ENCODE measurements at regions not wholly inside any gene's neighbourhood (a gene's known extent, or its start where the extent isn't known, plus 50 kb on each side); places are given as distances from the start of the nearest gene placed in this dataset.

DNA sequence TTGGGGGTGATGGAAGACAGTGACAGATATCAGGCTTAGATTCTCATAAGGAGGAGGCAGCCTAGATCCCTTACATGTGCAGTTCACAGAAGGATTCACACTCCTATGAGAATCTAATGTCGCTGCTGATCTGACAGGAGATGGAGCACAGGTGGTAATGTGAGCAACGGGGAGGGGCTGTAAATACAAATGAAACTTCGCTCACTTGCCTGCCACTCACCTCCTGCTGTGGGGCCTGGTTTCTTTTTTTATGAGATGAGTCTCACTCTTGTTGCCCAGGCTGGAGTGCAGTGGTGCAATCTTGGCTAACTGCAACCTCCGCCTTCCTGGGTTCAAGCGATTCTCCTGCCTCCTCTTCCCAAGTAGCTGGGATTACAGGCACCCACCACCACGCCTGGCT, 258.6 kb downstream of the EN1 start:
- no peak overlapping the region for H3K27ac Mint-ChIP-seq (ENCODE audit: unreplicated experiment)
- no peak for TF ChIP-seq CTCF (IDR thresholded peaks at IDR 0.05; ENCODE audit: unreplicated experiment)
- intact Hi-C loops (cut with micrococcal nuclease; ENCODE audit: unreplicated experiment): no loop called here
- H3K36me3 Mint-ChIP-seq (ENCODE audit: insufficient read depth, unreplicated experiment): no peaks in the 10 kb centered on the region
- CTCF ChIA-PET: no interaction called here
- no TSS peak for BruUV-seq (replicated peaks)
- no peaks in the 10 kb centered on the region for H3K4me1 Mint-ChIP-seq (ENCODE audit: low read depth, unreplicated experiment)
- H3K4me3 Mint-ChIP-seq (ENCODE audit: low read depth, unreplicated experiment): no peak overlapping the region
- peaks cover 3% of the 10 kb centered on the region for H3K9me3 Mint-ChIP-seq (ENCODE audit: low read depth, unreplicated experiment)
- DNase-seq: no peak
- H3K27me3 Mint-ChIP-seq (ENCODE audit: unreplicated experiment): no peaks in the 10 kb centered on the region

DNA sequence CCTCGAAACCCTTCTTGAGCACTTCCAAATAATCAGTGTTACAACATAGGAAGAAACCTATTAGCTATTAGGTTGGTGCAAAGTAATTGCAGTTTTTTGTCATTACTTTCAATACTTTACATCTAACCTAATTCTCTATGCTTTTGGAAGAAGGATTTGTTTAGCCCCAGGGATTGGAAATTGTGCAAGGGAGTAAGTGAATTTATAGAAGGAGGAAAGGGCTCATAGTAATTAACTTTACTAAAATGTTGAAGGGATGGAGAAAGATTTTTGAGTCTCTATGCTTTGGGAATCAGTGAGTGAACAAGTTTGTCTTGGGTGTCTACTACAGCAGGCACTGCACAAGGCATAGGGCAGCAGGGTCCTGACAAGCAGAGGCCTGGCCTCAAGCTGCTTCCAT, 261.1 kb downstream of the EN1 start:
- no peaks in the 10 kb centered on the region for H3K4me1 Mint-ChIP-seq (ENCODE audit: low read depth, unreplicated experiment)
- peaks cover 13% of the 10 kb centered on the region for H3K27me3 Mint-ChIP-seq (ENCODE audit: unreplicated experiment)
- CTCF ChIA-PET: no interaction called here
- TF ChIP-seq CTCF (IDR thresholded peaks at IDR 0.05; ENCODE audit: unreplicated experiment): no peak
- H3K4me3 Mint-ChIP-seq (ENCODE audit: low read depth, unreplicated experiment): no peak overlapping the region
- intact Hi-C loops (cut with micrococcal nuclease; ENCODE audit: unreplicated experiment): no loop called here
- H3K27ac Mint-ChIP-seq (ENCODE audit: unreplicated experiment): no peak overlapping the region
- DNase-seq: no peak
- BruUV-seq (replicated peaks): no TSS peak
- H3K36me3 Mint-ChIP-seq (ENCODE audit: insufficient read depth, unreplicated experiment): no peaks in the 10 kb centered on the region
- H3K9me3 Mint-ChIP-seq (ENCODE audit: low read depth, unreplicated experiment): no peaks in the 10 kb centered on the region

- Mint-ChIP-seq H3K4me1 (ENCODE audit: low read depth, unreplicated experiment) (no peaks in the 10 kb centered on the region), H3K4me3 (ENCODE audit: low read depth, unreplicated experiment) (no peak overlapping the region), H3K27ac (ENCODE audit: unreplicated experiment) (no peak overlapping the region), H3K36me3 (ENCODE audit: insufficient read depth, unreplicated experiment) (no peaks in the 10 kb centered on the region), H3K27me3 (ENCODE audit: unreplicated experiment) (peaks cover 27% of the 10 kb centered on the region), H3K9me3 (ENCODE audit: low read depth, unreplicated experiment) (no peaks in the 10 kb centered on the region)
- BruUV-seq (replicated peaks): no TSS peak
- TF ChIP-seq CTCF (IDR thresholded peaks at IDR 0.05; ENCODE audit: unreplicated experiment): no peak
- no peak for DNase-seq
- intact Hi-C loops (cut with micrococcal nuclease; ENCODE audit: unreplicated experiment): no loop called here
- CTCF ChIA-PET: no interaction called here
These were observed 262.6 kb downstream of the EN1 start for GRCh38 chr2:118584877-118585276.

GRCh38 chr2:118584062-118584749, 263.2 kb downstream of the EN1 start:
- intact Hi-C loops (cut with micrococcal nuclease; ENCODE audit: unreplicated experiment): no loop called here
- Mint-ChIP-seq H3K9me3 (ENCODE audit: low read depth, unreplicated experiment) (no peaks in the 10 kb centered on the region), H3K27me3 (ENCODE audit: unreplicated experiment) (peaks cover 30% of the 10 kb centered on the region), H3K4me1 (ENCODE audit: low read depth, unreplicated experiment) (no peaks in the 10 kb centered on the region), H3K4me3 (ENCODE audit: low read depth, unreplicated experiment) (no peak overlapping the region), H3K27ac (ENCODE audit: unreplicated experiment) (no peak overlapping the region), H3K36me3 (ENCODE audit: insufficient read depth, unreplicated experiment) (no peaks in the 10 kb centered on the region)
- no peak for TF ChIP-seq CTCF (IDR thresholded peaks at IDR 0.05; ENCODE audit: unreplicated experiment)
- CTCF ChIA-PET: no interaction called here
- no peak for DNase-seq
- BruUV-seq (replicated peaks): no TSS peak
